BLaER1 treated with 17β-estradiol and CSF1 and Interleukin-3, amounts not matched to agents 10 nM and 100 nM (cell line): ENCODE measurements at regions not wholly inside any gene's neighbourhood (a gene's known extent, or its start where the extent isn't known, plus 50 kb on each side); places are given as distances from the start of the nearest gene placed in this dataset.

Source experiments
- H3K27ac ChIP-seq, 11 experiments: shearing (Covaris generic); formaldehyde crosslinking; 2 replicates each; pipeline ENCODE4 v1.8.1; 2022
- H3K27me3 ChIP-seq, 11 experiments: shearing (Covaris generic); formaldehyde crosslinking; 2 replicates each; pipeline ENCODE4 v1.8.1; 2022
- H3K36me3 ChIP-seq, 11 experiments: shearing (Covaris generic); formaldehyde crosslinking; 2 replicates each; pipeline ENCODE4 v1.8.1; 2022
- H3K4me1 ChIP-seq, 10 experiments: shearing (Covaris generic); formaldehyde crosslinking; 2 replicates each; pipeline ENCODE4 v1.8.1; 2022
- H3K4me2 ChIP-seq, 11 experiments: shearing (Covaris generic); formaldehyde crosslinking; 2 replicates each; pipeline ENCODE4 v1.8.1; 2022
- H3K4me3 ChIP-seq, 10 experiments: shearing (Covaris generic); formaldehyde crosslinking; 2 replicates each; pipeline ENCODE4 v1.8.1; 2022
- H3K9ac ChIP-seq, 11 experiments: shearing (Covaris generic); formaldehyde crosslinking; 2 replicates each; pipeline ENCODE4 v1.8.1; 2022
- H3K9me3 ChIP-seq, 11 experiments: shearing (Covaris generic); formaldehyde crosslinking; replicated peaks in 1 of 11; 2 replicates each; pipeline ENCODE4 v1.8.1; 2022
- H4K20me1 ChIP-seq, 11 experiments: shearing (Covaris generic); formaldehyde crosslinking; 2 replicates each; pipeline ENCODE4 v1.8.1; 2022
- Cebpa-rat ChIP-seq, 11 experiments: shearing (Covaris generic); IDR thresholded peaks; 2 replicates each; pipeline ENCODE4 v1.8.1; 2022

- H3K36me3 ChIP-seq: no peaks in the 10 kb centered on the region
Observed at GRCh38 chr4:62740296-62740695, 1540.2 kb downstream of the ADGRL3 start.

DNA sequence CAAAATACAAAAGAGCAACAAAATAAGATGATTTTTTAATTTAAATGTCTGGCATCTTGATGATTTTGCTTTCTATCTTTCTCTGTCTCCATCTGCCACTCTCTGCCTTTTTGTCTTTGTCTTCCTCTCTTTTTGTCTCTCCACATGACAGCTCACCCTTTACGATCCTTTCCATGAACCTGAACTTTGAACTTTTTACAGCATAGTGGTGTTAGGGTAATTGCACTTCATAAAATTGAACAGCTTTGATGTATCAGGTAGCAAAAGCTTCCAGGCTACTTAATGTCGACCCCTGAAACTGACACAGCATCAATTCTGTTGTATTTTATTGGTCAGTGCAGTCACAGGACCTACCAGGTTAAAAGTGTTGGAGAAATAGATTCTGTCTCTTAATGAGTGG lies 1517.0 kb downstream of the ADGRL3 start:
- H3K9ac ChIP-seq: no peak overlapping the region
- no peak for TF ChIP-seq Cebpa-rat (IDR thresholded peaks at IDR 0.05)
- no peaks in the 10 kb centered on the region for H4K20me1 ChIP-seq

More at GRCh38 chr4:62740296-62740695, 1540.2 kb downstream of the ADGRL3 start:
- Histone ChIP-seq H3K27me3 (no peaks in the 10 kb centered on the region), H3K4me3 (no peak overlapping the region), H3K9ac (no peak overlapping the region), H3K9me3 (no peaks in the 10 kb centered on the region), H4K20me1 (no peaks in the 10 kb centered on the region), H3K4me2 (no peak overlapping the region), H3K4me1 (no peaks in the 10 kb centered on the region), H3K27ac (no peak overlapping the region)
- TF ChIP-seq Cebpa-rat (IDR thresholded peaks at IDR 0.05): no peak

GRCh38 chr4:62711575-62711974 lies 1511.4 kb downstream of the ADGRL3 start:
- no peak overlapping the region for H3K27ac ChIP-seq
- H3K4me1 ChIP-seq: no peaks in the 10 kb centered on the region
- no peaks in the 10 kb centered on the region for H4K20me1 ChIP-seq
- TF ChIP-seq Cebpa-rat (IDR thresholded peaks at IDR 0.05): no peak
- no peak overlapping the region for H3K4me3 ChIP-seq
- H3K9ac ChIP-seq: no peak overlapping the region
- no peaks in the 10 kb centered on the region for H3K36me3 ChIP-seq
- no peaks in the 10 kb centered on the region for H3K27me3 ChIP-seq
- no peaks in the 10 kb centered on the region for H3K9me3 ChIP-seq
- H3K4me2 ChIP-seq: no peak overlapping the region

More for the DNA sequence above, 1517.0 kb downstream of the ADGRL3 start:
- Histone ChIP-seq H3K27me3 (no peaks in the 10 kb centered on the region), H3K36me3 (no peaks in the 10 kb centered on the region), H3K4me3 (no peak overlapping the region), H3K4me1 (no peaks in the 10 kb centered on the region), H3K4me2 (no peak overlapping the region), H3K9me3 (no peaks in the 10 kb centered on the region), H3K27ac (no peak overlapping the region)

- no peak overlapping the region for H3K4me2 ChIP-seq
Observed at GRCh38 chr4:62709618-62710252, 1509.6 kb downstream of the ADGRL3 start.

GRCh38 chr4:62706423-62706822 lies 1506.3 kb downstream of the ADGRL3 start:
- Histone ChIP-seq H3K4me2 (no peak overlapping the region), H3K27me3 (no peaks in the 10 kb centered on the region), H3K9me3 (no peaks in the 10 kb centered on the region), H3K9ac (no peak overlapping the region), H3K27ac (no peak overlapping the region), H3K4me1 (no peaks in the 10 kb centered on the region), H3K4me3 (no peak overlapping the region), H3K36me3 (no peaks in the 10 kb centered on the region), H4K20me1 (no peaks in the 10 kb centered on the region)
- no peak for TF ChIP-seq Cebpa-rat (IDR thresholded peaks at IDR 0.05)

More at GRCh38 chr4:62709618-62710252, 1509.6 kb downstream of the ADGRL3 start:
- TF ChIP-seq Cebpa-rat (IDR thresholded peaks at IDR 0.05): no peak
- no peaks in the 10 kb centered on the region for H3K27me3 ChIP-seq
- H3K9me3 ChIP-seq: no peaks in the 10 kb centered on the region
- H3K9ac ChIP-seq: no peak overlapping the region
- no peaks in the 10 kb centered on the region for H4K20me1 ChIP-seq
- no peak overlapping the region for H3K27ac ChIP-seq
- no peak overlapping the region for H3K4me3 ChIP-seq
- H3K36me3 ChIP-seq: no peaks in the 10 kb centered on the region
- no peaks in the 10 kb centered on the region for H3K4me1 ChIP-seq

GRCh38 chr4:62683799-62684566 lies 1483.9 kb downstream of the ADGRL3 start:
- Histone ChIP-seq H3K27ac (no peak overlapping the region), H3K4me2 (no peak overlapping the region), H3K4me3 (no peak overlapping the region), H3K4me1 (no peaks in the 10 kb centered on the region), H3K9ac (no peak overlapping the region), H3K27me3 (no peaks in the 10 kb centered on the region), H4K20me1 (no peaks in the 10 kb centered on the region), H3K9me3 (no peaks in the 10 kb centered on the region), H3K36me3 (no peaks in the 10 kb centered on the region)
- TF ChIP-seq Cebpa-rat (IDR thresholded peaks at IDR 0.05): no peak

- H3K9ac ChIP-seq: no peak overlapping the region
- no peaks in the 10 kb centered on the region for H4K20me1 ChIP-seq
- no peak overlapping the region for H3K4me3 ChIP-seq
- no peaks in the 10 kb centered on the region for H3K4me1 ChIP-seq
- no peak for TF ChIP-seq Cebpa-rat (IDR thresholded peaks at IDR 0.05)
- no peaks in the 10 kb centered on the region for H3K27me3 ChIP-seq
- peaks cover 0 to 5% (median 0%) of the 10 kb centered on the region in 11 experiments; a peak in 1 of 22 replicates for H3K9me3 ChIP-seq
- H3K36me3 ChIP-seq: no peaks in the 10 kb centered on the region
- H3K27ac ChIP-seq: no peak overlapping the region
- H3K4me2 ChIP-seq: no peak overlapping the region
Observed at GRCh38 chr4:62676962-62677361, 1476.8 kb downstream of the ADGRL3 start.

- no peaks in the 10 kb centered on the region for H3K36me3 ChIP-seq
- no peak overlapping the region for H3K4me3 ChIP-seq
- no peaks in the 10 kb centered on the region for H3K27me3 ChIP-seq
- TF ChIP-seq Cebpa-rat (IDR thresholded peaks at IDR 0.05): no peak
- no peak overlapping the region for H3K9ac ChIP-seq
- no peak overlapping the region for H3K4me2 ChIP-seq
- no peak overlapping the region for H3K27ac ChIP-seq
- H3K4me1 ChIP-seq: no peaks in the 10 kb centered on the region
- H4K20me1 ChIP-seq: no peaks in the 10 kb centered on the region
- no peaks in the 10 kb centered on the region for H3K9me3 ChIP-seq
Observed at GRCh38 chr4:62670514-62670913, 1470.4 kb downstream of the ADGRL3 start.

DNA sequence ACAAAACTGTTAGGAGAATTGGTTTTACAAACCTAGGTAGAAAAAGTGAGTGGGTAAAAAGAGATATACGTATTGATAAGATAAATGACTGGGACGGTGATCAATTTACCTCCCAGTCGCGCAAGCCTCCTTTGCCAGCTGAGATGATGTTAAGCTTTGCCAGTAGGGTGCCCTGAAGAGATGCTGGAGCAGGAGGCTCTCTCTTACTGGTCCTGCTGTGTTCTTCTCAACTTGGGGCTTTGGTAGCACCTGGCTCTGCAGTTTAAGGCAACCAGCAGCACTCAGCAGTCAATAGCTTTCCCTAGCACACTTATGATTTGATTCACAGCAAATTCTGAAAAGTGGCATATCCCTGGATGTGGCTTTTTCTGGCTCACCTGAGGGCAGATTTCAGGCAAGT lies 1461.7 kb downstream of the ADGRL3 start:
- no peaks in the 10 kb centered on the region for H3K27me3 ChIP-seq
- TF ChIP-seq Cebpa-rat (IDR thresholded peaks at IDR 0.05): no peak
- H3K4me2 ChIP-seq: no peak overlapping the region
- no peaks in the 10 kb centered on the region; a peak in 1 of 22 replicates for H4K20me1 ChIP-seq
- H3K9ac ChIP-seq: no peak overlapping the region
- H3K4me1 ChIP-seq: no peaks in the 10 kb centered on the region
- no peak overlapping the region for H3K27ac ChIP-seq
- H3K36me3 ChIP-seq: no peaks in the 10 kb centered on the region
- H3K9me3 ChIP-seq: no peaks in the 10 kb centered on the region
- no peak overlapping the region for H3K4me3 ChIP-seq

DNA sequence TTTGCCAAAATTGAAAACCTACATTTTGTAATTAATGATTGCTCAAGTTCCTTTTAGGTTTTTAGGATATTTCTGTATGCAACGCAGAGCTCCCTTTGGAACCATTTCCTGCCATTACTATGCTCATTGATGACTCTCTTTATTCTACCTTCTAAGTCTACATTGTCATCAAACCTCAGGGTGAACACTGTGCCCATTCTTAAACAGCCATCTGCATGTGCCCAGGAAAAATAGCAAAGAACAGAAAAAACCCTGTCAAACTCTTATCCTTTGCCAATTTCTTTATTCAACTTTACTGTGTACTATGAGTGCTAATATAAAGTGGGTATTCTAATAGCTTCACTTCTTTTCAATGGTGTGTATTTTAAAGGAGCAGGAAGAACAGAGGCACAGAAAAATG lies 1455.9 kb downstream of the ADGRL3 start:
- H3K4me2 ChIP-seq: no peak overlapping the region
- no peaks in the 10 kb centered on the region for H3K9me3 ChIP-seq
- H3K36me3 ChIP-seq: no peaks in the 10 kb centered on the region
- H3K9ac ChIP-seq: no peak overlapping the region
- H3K4me3 ChIP-seq: no peak overlapping the region
- no peak overlapping the region for H3K27ac ChIP-seq
- H3K4me1 ChIP-seq: no peaks in the 10 kb centered on the region
- no peak for TF ChIP-seq Cebpa-rat (IDR thresholded peaks at IDR 0.05)
- no peaks in the 10 kb centered on the region for H4K20me1 ChIP-seq
- H3K27me3 ChIP-seq: no peaks in the 10 kb centered on the region
